Epithelial cell of prostate (primary cell): ENCODE measurements at regions not wholly inside any gene's neighbourhood (a gene's known extent, or its start where the extent isn't known, plus 50 kb on each side); places are given as distances from the start of the nearest gene placed in this dataset.

Source experiments
- DNase-seq: peaks from one replicate; pipeline ENCODE4 v3.0.0-alpha.2; 2011; ENCODE audit warnings: low read depth, low spot score
- H3K27ac ChIP-seq: fragments of 450-650 bp; 2 replicates; pipeline ENCODE4 v1.5.1; 2017; ENCODE audit warnings: mild to moderate bottlenecking

- DNase-seq: no peak
- H3K27ac ChIP-seq: no peak overlapping the region
Measured at GRCh38 chr16:80367037-80367658, 173.6 kb upstream of the DYNLRB2 start.

- DNase-seq: no peak
- H3K27ac ChIP-seq: no peak overlapping the region
Measured at GRCh38 chr16:80366023-80366422, 174.8 kb upstream of the DYNLRB2 start.

- no peak for DNase-seq
Measured at GRCh38 chr16:80362816-80363215, 178.0 kb upstream of the DYNLRB2 start.

GRCh38 chr16:80356365-80356764 lies 184.4 kb upstream of the DYNLRB2 start:
- H3K27ac ChIP-seq: no peak overlapping the region
- no peak for DNase-seq

More at GRCh38 chr16:80362816-80363215, 178.0 kb upstream of the DYNLRB2 start:
- H3K27ac ChIP-seq: no peak overlapping the region

GRCh38 chr16:80355335-80355734 lies 185.5 kb upstream of the DYNLRB2 start:
- DNase-seq: no peak
- H3K27ac ChIP-seq: no peak overlapping the region

- H3K27ac ChIP-seq: no peak overlapping the region
- DNase-seq: no peak
Measured at GRCh38 chr16:80350061-80350460, 190.7 kb upstream of the DYNLRB2 start.

- no peak for DNase-seq
- H3K27ac ChIP-seq: no peak overlapping the region
Measured at GRCh38 chr16:80347900-80348299, 192.9 kb upstream of the DYNLRB2 start.

GRCh38 chr16:80347002-80347401 lies 193.8 kb upstream of the DYNLRB2 start:
- DNase-seq: no peak
- no peak overlapping the region for H3K27ac ChIP-seq

- H3K27ac ChIP-seq: no peak overlapping the region
- DNase-seq: no peak
Measured at GRCh38 chr16:80346111-80346632, 194.6 kb upstream of the DYNLRB2 start.

GRCh38 chr16:80345701-80346100 lies 195.1 kb upstream of the DYNLRB2 start:
- no peak for DNase-seq
- H3K27ac ChIP-seq: no peak overlapping the region

- DNase-seq: no peak
- no peak overlapping the region for H3K27ac ChIP-seq
Measured at GRCh38 chr16:80344570-80344969, 196.2 kb upstream of the DYNLRB2 start.

GRCh38 chr16:80341263-80341662 lies 199.5 kb upstream of the DYNLRB2 start:
- DNase-seq: no peak
- no peak overlapping the region for H3K27ac ChIP-seq

- no peak for DNase-seq
- H3K27ac ChIP-seq: no peak overlapping the region
Measured at GRCh38 chr16:80337786-80338185, 203.0 kb upstream of the DYNLRB2 start.

- no peak overlapping the region for H3K27ac ChIP-seq
- no peak for DNase-seq
Measured at GRCh38 chr16:80330803-80331202, 210.0 kb upstream of the DYNLRB2 start.

- DNase-seq: no peak
- no peak overlapping the region for H3K27ac ChIP-seq
Measured at GRCh38 chr16:80330150-80330549, 210.6 kb upstream of the DYNLRB2 start.

- no peak for DNase-seq
Measured at GRCh38 chr16:80327740-80328139, 213.1 kb upstream of the DYNLRB2 start.

GRCh38 chr16:80324371-80324770 lies 216.4 kb upstream of the DYNLRB2 start:
- DNase-seq: no peak
- no peak overlapping the region for H3K27ac ChIP-seq

More at GRCh38 chr16:80327740-80328139, 213.1 kb upstream of the DYNLRB2 start:
- H3K27ac ChIP-seq: no peak overlapping the region

- no peak overlapping the region for H3K27ac ChIP-seq
- no peak for DNase-seq
Measured at GRCh38 chr16:80323808-80324195, 217.0 kb upstream of the DYNLRB2 start.

- DNase-seq: no peak
- H3K27ac ChIP-seq: no peak overlapping the region
Measured at GRCh38 chr16:80323187-80323807, 217.5 kb upstream of the DYNLRB2 start.

GRCh38 chr16:80319181-80319580 lies 221.6 kb upstream of the DYNLRB2 start:
- H3K27ac ChIP-seq: no peak overlapping the region
- no peak for DNase-seq

- H3K27ac ChIP-seq: no peak overlapping the region
- no peak for DNase-seq
Measured at GRCh38 chr16:80318107-80318506, 222.7 kb upstream of the DYNLRB2 start.

GRCh38 chr16:80317599-80318037 lies 223.2 kb upstream of the DYNLRB2 start:
- no peak overlapping the region for H3K27ac ChIP-seq
- no peak for DNase-seq
